ENCODE measurements at regions not wholly inside any gene's neighbourhood (a gene's known extent, or its start where the extent isn't known, plus 50 kb on each side); places are given as distances from the start of the nearest gene placed in this dataset.

- TF ChIP-seq, protein P1, sequence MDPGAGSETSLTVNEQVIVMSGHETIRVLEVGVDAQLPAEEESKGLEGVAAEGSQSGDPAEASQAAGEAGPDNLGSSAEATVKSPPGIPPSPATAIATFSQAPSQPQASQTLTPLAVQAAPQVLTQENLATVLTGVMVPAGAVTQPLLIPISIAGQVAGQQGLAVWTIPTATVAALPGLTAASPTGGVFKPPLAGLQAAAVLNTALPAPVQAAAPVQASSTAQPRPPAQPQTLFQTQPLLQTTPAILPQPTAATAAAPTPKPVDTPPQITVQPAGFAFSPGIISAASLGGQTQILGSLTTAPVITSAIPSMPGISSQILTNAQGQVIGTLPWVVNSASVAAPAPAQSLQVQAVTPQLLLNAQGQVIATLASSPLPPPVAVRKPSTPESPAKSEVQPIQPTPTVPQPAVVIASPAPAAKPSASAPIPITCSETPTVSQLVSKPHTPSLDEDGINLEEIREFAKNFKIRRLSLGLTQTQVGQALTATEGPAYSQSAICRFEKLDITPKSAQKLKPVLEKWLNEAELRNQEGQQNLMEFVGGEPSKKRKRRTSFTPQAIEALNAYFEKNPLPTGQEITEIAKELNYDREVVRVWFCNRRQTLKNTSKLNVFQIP (CRISPR knock-in tag; IDR thresholded peaks at IDR 0.05; ENCODE audit: borderline replicate concordance, low read depth): no peak
- TF ChIP-seq CSDC2 (CRISPR knock-in tag; IDR thresholded peaks at IDR 0.05): no peak
These were observed 210.5 kb downstream of the PALM2AKAP2 start (continued) for GRCh38 chr9:109990541-109990940.

DNA sequence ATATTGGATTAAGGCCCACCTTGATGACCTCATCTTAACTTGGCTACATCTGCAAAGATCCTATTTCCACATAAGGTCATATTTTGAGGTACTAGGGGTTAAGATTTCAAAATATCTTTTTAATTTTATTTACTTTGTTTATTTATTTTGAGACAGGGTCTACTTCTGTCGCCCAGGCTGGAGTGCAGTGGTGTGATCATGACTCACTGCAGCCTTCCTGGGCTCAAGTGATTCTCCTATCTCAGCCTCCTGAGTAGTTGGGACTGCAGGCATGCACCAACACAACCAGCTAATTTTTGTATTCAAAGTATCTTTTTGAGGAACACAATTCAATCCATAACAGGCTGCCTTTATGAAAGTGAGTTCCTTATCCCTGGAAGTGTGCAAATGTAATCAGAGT lies 212.3 kb downstream of the PALM2AKAP2 start:
- TF ChIP-seq CSDC2 (CRISPR knock-in tag; IDR thresholded peaks at IDR 0.05) (no peak), ISL1 (CRISPR knock-in tag; IDR thresholded peaks at IDR 0.05) (no peak), PPARA (CRISPR knock-in tag; IDR thresholded peaks at IDR 0.05; ENCODE audit: borderline replicate concordance) (no peak)
- TF ChIP-seq, protein P2, sequence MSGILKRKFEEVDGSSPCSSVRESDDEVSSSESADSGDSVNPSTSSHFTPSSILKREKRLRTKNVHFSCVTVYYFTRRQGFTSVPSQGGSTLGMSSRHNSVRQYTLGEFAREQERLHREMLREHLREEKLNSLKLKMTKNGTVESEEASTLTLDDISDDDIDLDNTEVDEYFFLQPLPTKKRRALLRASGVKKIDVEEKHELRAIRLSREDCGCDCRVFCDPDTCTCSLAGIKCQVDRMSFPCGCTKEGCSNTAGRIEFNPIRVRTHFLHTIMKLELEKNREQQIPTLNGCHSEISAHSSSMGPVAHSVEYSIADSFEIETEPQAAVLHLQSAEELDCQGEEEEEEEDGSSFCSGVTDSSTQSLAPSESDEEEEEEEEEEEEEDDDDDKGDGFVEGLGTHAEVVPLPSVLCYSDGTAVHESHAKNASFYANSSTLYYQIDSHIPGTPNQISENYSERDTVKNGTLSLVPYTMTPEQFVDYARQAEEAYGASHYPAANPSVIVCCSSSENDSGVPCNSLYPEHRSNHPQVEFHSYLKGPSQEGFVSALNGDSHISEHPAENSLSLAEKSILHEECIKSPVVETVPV (CRISPR knock-in tag; IDR thresholded peaks at IDR 0.05): no peak
- no peak for ATAC-seq

GRCh38 chr9:109993250-109993978 lies 213.4 kb downstream of the PALM2AKAP2 start:
- TF ChIP-seq ARNTL (CRISPR knock-in tag; IDR thresholded peaks at IDR 0.05; ENCODE audit: borderline replicate concordance, low read depth) (no peak), ZNF8 (CRISPR knock-in tag; IDR thresholded peaks at IDR 0.05) (no peak), PPARA (CRISPR knock-in tag; IDR thresholded peaks at IDR 0.05; ENCODE audit: borderline replicate concordance) (no peak), GLIS3 (CRISPR knock-in tag; IDR thresholded peaks at IDR 0.05) (no peak), ZC3H10 (CRISPR knock-in tag; IDR thresholded peaks at IDR 0.05) (no peak), CREB5 (CRISPR knock-in tag; IDR thresholded peaks at IDR 0.05; ENCODE audit: low read depth) (no peak), ZNF565 (CRISPR knock-in tag; conservative IDR thresholded peaks at IDR 0.05; ENCODE audit: low read depth) (no peak), ISL1 (CRISPR knock-in tag; IDR thresholded peaks at IDR 0.05) (no peak), TSHZ2 (CRISPR knock-in tag; IDR thresholded peaks at IDR 0.05) (no peak), RARB (CRISPR knock-in tag; IDR thresholded peaks at IDR 0.05) (no peak), SNAI2 (CRISPR knock-in tag; IDR thresholded peaks at IDR 0.05) (no peak), TOX (CRISPR knock-in tag; IDR thresholded peaks at IDR 0.05; ENCODE audit: borderline replicate concordance) (no peak), ESRRG (CRISPR knock-in tag; IDR thresholded peaks at IDR 0.05) (no peak)
- TF ChIP-seq, protein P1 (CRISPR knock-in tag; IDR thresholded peaks at IDR 0.05; ENCODE audit: borderline replicate concordance, low read depth): no peak
- TF ChIP-seq, protein P2 (CRISPR knock-in tag; IDR thresholded peaks at IDR 0.05): no peak
- no peak for ATAC-seq

DNA sequence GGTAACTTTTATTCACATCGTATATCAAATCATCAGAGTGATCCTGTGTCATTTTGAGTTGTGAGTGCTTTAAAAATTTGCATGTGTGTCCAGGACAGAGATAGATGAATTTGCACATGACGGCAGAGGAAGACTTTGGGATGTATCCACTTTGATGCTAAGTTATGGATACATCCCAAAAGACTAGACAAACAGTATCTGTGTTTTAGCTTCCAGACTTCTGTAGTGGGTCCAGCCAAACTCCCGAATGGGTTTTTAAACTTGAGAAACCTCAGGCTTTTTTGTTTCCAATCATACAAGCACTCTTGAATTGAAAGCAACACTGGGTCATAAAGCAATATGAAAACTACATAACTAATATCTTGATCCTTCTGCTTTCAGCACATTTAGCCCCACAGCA lies 213.8 kb downstream of the C9orf152 start:
- ATAC-seq: no peak
- TF ChIP-seq ZNF565 (CRISPR knock-in tag; conservative IDR thresholded peaks at IDR 0.05; ENCODE audit: low read depth): no peak
- no peak for TF ChIP-seq ESRRG (CRISPR knock-in tag; IDR thresholded peaks at IDR 0.05)
- no peak for TF ChIP-seq OSR1 (CRISPR knock-in tag; IDR thresholded peaks at IDR 0.05)
- TF ChIP-seq ZNF8 (CRISPR knock-in tag; IDR thresholded peaks at IDR 0.05): no peak
- TF ChIP-seq CSDC2 (CRISPR knock-in tag; IDR thresholded peaks at IDR 0.05): no peak
- TF ChIP-seq, protein P2 (CRISPR knock-in tag; IDR thresholded peaks at IDR 0.05): no peak
- no peak for TF ChIP-seq PATZ1 (CRISPR knock-in tag; IDR thresholded peaks at IDR 0.05; ENCODE audit: borderline replicate concordance)
